Breast epithelium (tissue), 4 donors: ENCODE measurements at regions not wholly inside any gene's neighbourhood (a gene's known extent, or its start where the extent isn't known, plus 50 kb on each side); places are given as distances from the start of the nearest gene placed in this dataset.

Source experiments
- DNase-seq, 2 donors: peaks; one replicate each; pipeline ENCODE4 v3.0.0-alpha.2; 2019; ENCODE audit warnings: low spot score in 2 of 2
- H3K27ac ChIP-seq, 2 donors: fragments of 200-600 bp; sonication (generic) in 1 of 2; one replicate each; pipeline ENCODE4 v1.5.1; 2016 to 2019; ENCODE audit warnings: mild to moderate bottlenecking in 1 of 2
- H3K27me3 ChIP-seq, 2 donors: fragments of 200-600 bp; sonication (generic) in 1 of 2; one replicate each; pipeline versions ENCODE4 v1.5.1 to v1.6.0; 2017 to 2019; ENCODE audit warnings: control low read depth in 1 of 2, mild to moderate bottlenecking in 1 of 2
- H3K36me3 ChIP-seq: fragments of 200-600 bp; one replicate; pipeline ENCODE4 v1.5.1; 2019
- H3K4me1 ChIP-seq, 2 donors: fragments of 200-600 bp; sonication (generic); one replicate each; pipeline ENCODE4 v1.5.1; 2016 to 2019; ENCODE audit warnings: control low read depth in 1 of 2
- H3K4me3 ChIP-seq, 3 donors: fragments of 200-600 bp; sonication (generic); 1 replicate in 2 of 3; 2 replicates in 1 of 3; pipeline ENCODE4 v1.5.1; 2016 to 2019; ENCODE audit warnings: mild to moderate bottlenecking in 3 of 3, moderate library complexity in 2 of 3
- H3K9me3 ChIP-seq, 2 donors: fragments of 200-600 bp; sonication (generic) in 1 of 2; one replicate each; pipeline ENCODE4 v1.5.1; 2016 to 2019; ENCODE audit warnings: control low read depth in 1 of 2
- CTCF ChIP-seq, 3 donors: fragments of 450-650 bp; IDR thresholded peaks; one replicate each; pipeline ENCODE4 v1.5.1; 2016 to 2017; ENCODE audit warnings: antibody characterized with exemption in 3 of 3, mild to moderate bottlenecking in 3 of 3, moderate library complexity in 3 of 3
- POLR2A ChIP-seq: fragments of 450-650 bp; IDR thresholded peaks from one replicate; pipeline ENCODE4 v1.6.1; 2016; ENCODE audit warnings: antibody characterized with exemption, mild to moderate bottlenecking, moderate library complexity
- POLR2AphosphoS5 ChIP-seq, 3 donors: sonication (generic); formaldehyde crosslinking; IDR thresholded peaks; one replicate each; pipeline ENCODE4 v1.6.1; 2017; ENCODE audit warnings: antibody characterized with exemption in 3 of 3
- intact Hi-C: fragments of 100-400 bp; cut with DNase I; formaldehyde crosslinking; loops from one replicate; pipeline ENCODE4 v1.15.1; 2023; ENCODE audit warnings: low total_unique reads

GRCh38 chr11:23202611-23203010, 342.3 kb upstream of the CCDC179 start:
- Histone ChIP-seq H3K4me1 (no peaks in the 10 kb centered on the region), H3K27ac (no peak overlapping the region), H3K9me3 (peaks cover 17 to 22% of the 10 kb centered on the region in 2 donors), H3K36me3 (no peaks in the 10 kb centered on the region), H3K4me3 (no peak overlapping the region), H3K27me3 (no peaks in the 10 kb centered on the region)
- intact Hi-C loops = no loop called here
- DNase-seq = no peak
- TF ChIP-seq POLR2AphosphoS5 (IDR thresholded peaks at IDR 0.05) (no peak), CTCF (IDR thresholded peaks at IDR 0.05) (no peak), POLR2A (no peak)

- no peaks in the 10 kb centered on the region for H3K4me1 ChIP-seq
- no peaks in the 10 kb centered on the region for H3K27me3 ChIP-seq
- H3K36me3 ChIP-seq = no peaks in the 10 kb centered on the region
- H3K9me3 ChIP-seq = peaks cover 17% of the 10 kb centered on the region in 2 donors
- DNase-seq = no peak
- no peak overlapping the region for H3K4me3 ChIP-seq
- TF ChIP-seq POLR2A (no peak), POLR2AphosphoS5 (IDR thresholded peaks at IDR 0.05) (no peak), CTCF (IDR thresholded peaks at IDR 0.05) (no peak)
- H3K27ac ChIP-seq = no peak overlapping the region
- intact Hi-C loops = no loop called here
Measured at GRCh38 chr11:23205156-23205871, 345.0 kb upstream of the CCDC179 start.

GRCh38 chr11:23206741-23207336, 346.6 kb upstream of the CCDC179 start:
- Histone ChIP-seq H3K4me3 (no peak overlapping the region), H3K4me1 (no peaks in the 10 kb centered on the region), H3K9me3 (peaks cover 15% of the 10 kb centered on the region in 2 donors), H3K27ac (no peak overlapping the region), H3K36me3 (no peaks in the 10 kb centered on the region), H3K27me3 (no peaks in the 10 kb centered on the region)
- intact Hi-C loops = no loop called here
- DNase-seq = no peak
- TF ChIP-seq CTCF (IDR thresholded peaks at IDR 0.05) (no peak), POLR2A (no peak), POLR2AphosphoS5 (IDR thresholded peaks at IDR 0.05) (no peak)

GRCh38 chr11:23211221-23211620, 350.9 kb upstream of the CCDC179 start:
- TF ChIP-seq POLR2AphosphoS5 (IDR thresholded peaks at IDR 0.05) (no peak), POLR2A (no peak), CTCF (IDR thresholded peaks at IDR 0.05) (no peak)
- Histone ChIP-seq H3K36me3 (no peaks in the 10 kb centered on the region), H3K4me3 (no peak overlapping the region), H3K27ac (no peak overlapping the region), H3K27me3 (no peaks in the 10 kb centered on the region), H3K9me3 (no peaks in the 10 kb centered on the region), H3K4me1 (no peaks in the 10 kb centered on the region)
- no peak for DNase-seq
- intact Hi-C loops = no loop called here

- H3K4me3 ChIP-seq = no peak overlapping the region
- no peaks in the 10 kb centered on the region for H3K27me3 ChIP-seq
Measured at GRCh38 chr11:23212807-23213206, 352.5 kb upstream of the CCDC179 start.

More at GRCh38 chr11:23212807-23213206, 352.5 kb upstream of the CCDC179 start:
- Histone ChIP-seq H3K4me1 (no peaks in the 10 kb centered on the region), H3K27ac (no peak overlapping the region), H3K36me3 (no peaks in the 10 kb centered on the region), H3K9me3 (no peaks in the 10 kb centered on the region)
- TF ChIP-seq POLR2A (no peak), CTCF (IDR thresholded peaks at IDR 0.05) (no peak), POLR2AphosphoS5 (IDR thresholded peaks at IDR 0.05) (no peak)
- intact Hi-C loops = no loop called here
- no peak for DNase-seq
